Neuronal stem cell (in vitro differentiated cells): ENCODE measurements at regions not wholly inside any gene's neighbourhood (a gene's known extent, or its start where the extent isn't known, plus 50 kb on each side); places are given as distances from the start of the nearest gene placed in this dataset.

Experiments
- DNase-seq: peaks from one replicate; pipeline ENCODE4 v3.0.0-alpha.2; 2013; ENCODE audit warnings: low spot score
- H2AFZ ChIP-seq: one replicate; pipeline ENCODE4 v1.6.1; 2013; ENCODE audit warnings: mild to moderate bottlenecking, low read length, inconsistent platforms
- H2AK5ac ChIP-seq: 2 replicates; pipeline ENCODE4 v1.6.1; 2013; ENCODE audit warnings: low read depth, mild to moderate bottlenecking, inconsistent platforms, low read length, moderate library complexity, mixed read lengths
- H2BK120ac ChIP-seq: 2 replicates; pipeline ENCODE4 v1.6.1; 2013; ENCODE audit warnings: low read depth, mild to moderate bottlenecking, inconsistent platforms, low read length, moderate library complexity, mixed read lengths
- H2BK12ac ChIP-seq: one replicate; pipeline ENCODE4 v1.6.1; 2013; ENCODE audit warnings: low read length, inconsistent platforms
- H2BK15ac ChIP-seq: 2 replicates; pipeline ENCODE4 v1.6.1; 2013; ENCODE audit warnings: mild to moderate bottlenecking, low read length, inconsistent platforms, mixed read lengths
- H2BK5ac ChIP-seq: one replicate; pipeline ENCODE4 v1.6.1; 2013; ENCODE audit warnings: inconsistent platforms, mild to moderate bottlenecking, low read length, moderate library complexity
- H3K14ac ChIP-seq: one replicate; pipeline ENCODE4 v1.6.1; 2013; ENCODE audit warnings: low read length, inconsistent platforms
- H3K18ac ChIP-seq: 2 replicates; pipeline ENCODE4 v1.6.1; 2013; ENCODE audit warnings: low read length, inconsistent platforms
- H3K23ac ChIP-seq: 2 replicates; pipeline ENCODE4 v1.6.1; 2013; ENCODE audit warnings: low read depth, mild to moderate bottlenecking, mixed read lengths, low read length, inconsistent platforms; ENCODE audit not compliant: poor library complexity
- H3K27ac ChIP-seq: replicated peaks from 3 replicates; pipeline ENCODE4 v1.5.1; 2013; ENCODE audit warnings: low read length, inconsistent platforms
- H3K27me3 ChIP-seq, 3 experiments: 2 replicates each; pipeline ENCODE4 v1.6.1; 2013; ENCODE audit warnings: low read length in 3 of 3, mild to moderate bottlenecking in 2 of 3, inconsistent platforms in 1 of 3, low read depth in 1 of 3, mixed read lengths in 1 of 3, moderate library complexity in 1 of 3; ENCODE audit not compliant: control insufficient read depth in 3 of 3, insufficient read depth in 3 of 3
- H3K36me3 ChIP-seq, 2 donors: replicated peaks in 1 of 2; 2 replicates each; pipeline ENCODE4 v1.6.1; 2013; ENCODE audit warnings: low read length in 2 of 2; ENCODE audit not compliant: control insufficient read depth in 2 of 2, insufficient read depth in 2 of 2
- H3K4ac ChIP-seq: 2 replicates; pipeline ENCODE4 v1.6.1; 2013; ENCODE audit warnings: inconsistent platforms, mild to moderate bottlenecking, low read length, moderate library complexity
- H3K4me1 ChIP-seq, 2 donors: 1 replicate in 1 of 2; 2 replicates in 1 of 2; pipeline ENCODE4 v1.6.1; 2013; ENCODE audit warnings: low read length in 2 of 2, low read depth in 1 of 2; ENCODE audit not compliant: control insufficient read depth in 2 of 2, insufficient read depth in 1 of 2
- H3K4me2 ChIP-seq: one replicate; pipeline ENCODE4 v1.6.1; 2013; ENCODE audit warnings: mild to moderate bottlenecking, low read length, inconsistent platforms; ENCODE audit not compliant: insufficient read depth, poor library complexity, severe bottlenecking
- H3K4me3 ChIP-seq, 2 donors: 2 replicates each; pipeline ENCODE4 v1.5.1; 2013; ENCODE audit warnings: low read length in 2 of 2, mild to moderate bottlenecking in 2 of 2, inconsistent platforms in 1 of 2, moderate library complexity in 1 of 2
- H3K79me1 ChIP-seq: one replicate; pipeline ENCODE4 v1.6.1; 2013; ENCODE audit warnings: low read depth, mild to moderate bottlenecking, inconsistent platforms, low read length, moderate library complexity
- H3K9ac ChIP-seq: one replicate; pipeline ENCODE4 v1.6.1; 2013; ENCODE audit warnings: mild to moderate bottlenecking, low read depth, low read length, inconsistent platforms; ENCODE audit not compliant: poor library complexity
- H3K9me3 ChIP-seq, 2 donors: replicated peaks in 1 of 2; 2 replicates each; pipeline versions ENCODE3 to v1.6.1; 2013; ENCODE audit warnings: low read length in 2 of 2, mild to moderate bottlenecking in 2 of 2, inconsistent platforms in 1 of 2, low read depth in 1 of 2, mixed read lengths in 1 of 2, moderate library complexity in 1 of 2; ENCODE audit not compliant: control insufficient read depth in 2 of 2, insufficient read depth in 1 of 2
- H4K8ac ChIP-seq: one replicate; pipeline ENCODE4 v1.6.1; 2013; ENCODE audit warnings: low read depth, mild to moderate bottlenecking, inconsistent platforms, low read length, moderate library complexity
- H4K91ac ChIP-seq: one replicate; pipeline ENCODE4 v1.6.1; 2013; ENCODE audit warnings: low read length, low read depth, mild to moderate bottlenecking, inconsistent platforms; ENCODE audit not compliant: poor library complexity
- WGBS, 2 donors: extraction: QIAGEN DNeasy Blood & Tissue Kit; methylation state at CpG; one replicate each; pipeline ENCODE4 v1.1.7; 2013; ENCODE audit warnings: missing lambda C conversion rate in 2 of 2, mixed read lengths in 1 of 2; ENCODE audit not compliant: insufficient read length in 2 of 2, insufficient replicate concordance in 1 of 2; ENCODE audit errors: extremely low coverage in 2 of 2; 5-methylcytosine and 5-hydroxymethylcytosine counted together

- Histone ChIP-seq H3K4ac (no peak overlapping the region), H3K36me3 (no peaks in the 10 kb centered on the region), H3K27me3 (no peaks in the 10 kb centered on the region), H2BK5ac (no peak overlapping the region), H3K9ac (no peak overlapping the region), H4K8ac (no peak overlapping the region), H3K4me2 (no peak overlapping the region), H2BK120ac (no peak overlapping the region), H2AK5ac (no peak overlapping the region), H3K27ac (no peak overlapping the region), H3K18ac (no peak overlapping the region), H3K4me3 (no peak overlapping the region), H3K79me1 (no peaks in the 10 kb centered on the region), H4K91ac (no peak overlapping the region), H2AFZ (no peak overlapping the region), H2BK15ac (no peak overlapping the region), H3K14ac (no peak overlapping the region), H3K4me1 (no peaks in the 10 kb centered on the region), H2BK12ac (no peak overlapping the region), H3K23ac (no peak overlapping the region), H3K9me3 (no peaks in the 10 kb centered on the region)
- WGBS, 2 donors, result no CpG with 5 or more reads among the region's 9 CpGs
- no peak for DNase-seq
Measured at GRCh38 chr15:37220949-37221670, 120.8 kb upstream of the MEIS2 start.

GRCh38 chr15:37221671-37222145, 121.4 kb upstream of the MEIS2 start:
- Histone ChIP-seq H3K4me3 (no peak overlapping the region), H3K4me1 (no peaks in the 10 kb centered on the region)
- no CpG with 5 or more reads among the region's 7 CpGs for WGBS, 2 donors

GRCh38 chr15:37223089-37223488, 122.7 kb upstream of the MEIS2 start:
- Histone ChIP-seq H2BK5ac (no peak overlapping the region), H3K4me1 (no peaks in the 10 kb centered on the region), H3K4me2 (no peak overlapping the region), H3K36me3 (no peaks in the 10 kb centered on the region), H3K4me3 (no peak overlapping the region), H3K9me3 (no peaks in the 10 kb centered on the region), H2BK15ac (no peak overlapping the region), H3K27me3 (no peaks in the 10 kb centered on the region), H2BK12ac (no peak overlapping the region), H2AFZ (no peak overlapping the region), H3K14ac (no peak overlapping the region), H3K27ac (no peak overlapping the region), H3K18ac (no peak overlapping the region), H2BK120ac (no peak overlapping the region), H3K9ac (no peak overlapping the region), H3K23ac (no peak overlapping the region), H4K91ac (no peak overlapping the region), H3K4ac (no peak overlapping the region), H4K8ac (no peak overlapping the region), H3K79me1 (no peaks in the 10 kb centered on the region), H2AK5ac (no peak overlapping the region)
- DNase-seq, result no peak
- no CpG with 5 or more reads among the region's 1 CpG for WGBS, 2 donors

More at GRCh38 chr15:37221671-37222145, 121.4 kb upstream of the MEIS2 start:
- Histone ChIP-seq H3K27me3 (no peaks in the 10 kb centered on the region), H2BK120ac (no peak overlapping the region), H4K8ac (no peak overlapping the region), H3K79me1 (no peaks in the 10 kb centered on the region), H3K4ac (no peak overlapping the region), H3K4me2 (no peak overlapping the region), H3K14ac (no peak overlapping the region), H3K23ac (no peak overlapping the region), H3K36me3 (no peaks in the 10 kb centered on the region), H2BK12ac (no peak overlapping the region), H4K91ac (no peak overlapping the region), H2BK15ac (no peak overlapping the region), H2AK5ac (no peak overlapping the region), H3K27ac (no peak overlapping the region), H3K9ac (no peak overlapping the region), H2AFZ (no peak overlapping the region), H2BK5ac (no peak overlapping the region), H3K9me3 (no peaks in the 10 kb centered on the region), H3K18ac (no peak overlapping the region)
- no peak for DNase-seq

GRCh38 chr15:37229855-37230619, 129.7 kb upstream of the MEIS2 start:
- no peak overlapping the region for H3K14ac ChIP-seq
- no peak overlapping the region for H2BK120ac ChIP-seq
- no peak overlapping the region for H2AK5ac ChIP-seq
- no peaks in the 10 kb centered on the region for H3K27me3 ChIP-seq
- no CpG with 5 or more reads among the region's 5 CpGs for WGBS, 2 donors
- no peak overlapping the region for H2AFZ ChIP-seq
- no peak overlapping the region for H4K91ac ChIP-seq
- no peak overlapping the region for H2BK12ac ChIP-seq
- H2BK15ac ChIP-seq, result no peak overlapping the region
- no peak overlapping the region for H3K4ac ChIP-seq
- H2BK5ac ChIP-seq, result no peak overlapping the region
- DNase-seq, result no peak
- no peak overlapping the region for H3K9ac ChIP-seq
- H3K4me3 ChIP-seq, result no peak overlapping the region
- H3K27ac ChIP-seq, result no peak overlapping the region
- H3K36me3 ChIP-seq, result no peaks in the 10 kb centered on the region
- no peak overlapping the region for H3K18ac ChIP-seq
- H3K4me1 ChIP-seq, result no peaks in the 10 kb centered on the region
- H3K4me2 ChIP-seq, result no peak overlapping the region
- no peaks in the 10 kb centered on the region for H3K9me3 ChIP-seq
- H3K79me1 ChIP-seq, result no peaks in the 10 kb centered on the region
- no peak overlapping the region for H4K8ac ChIP-seq
- no peak overlapping the region for H3K23ac ChIP-seq
